Fibroblast of mammary gland (primary cell): ENCODE measurements at regions not wholly inside any gene's neighbourhood (a gene's known extent, or its start where the extent isn't known, plus 50 kb on each side); places are given as distances from the start of the nearest gene placed in this dataset.

Experiments used
- DNase-seq: peaks from one replicate; pipeline ENCODE4 v3.0.0-alpha.2; 2010; ENCODE audit warnings: low read depth
- H3K4me3 ChIP-seq: 2 replicates; pipeline ENCODE4 v1.5.1; 2011; ENCODE audit warnings: low read depth, mild to moderate bottlenecking, low read length, moderate library complexity; ENCODE audit not compliant: control insufficient read depth
- CTCF ChIP-seq: conservative IDR thresholded peaks from 2 replicates; pipeline ENCODE4 v1.5.1; 2011; ENCODE audit warnings: low read depth, low read length, inconsistent platforms; ENCODE audit not compliant: control insufficient read depth, insufficient read depth

- H3K4me3 ChIP-seq: no peak overlapping the region
- DNase-seq: no peak
- TF ChIP-seq CTCF: no peak
Measured at GRCh38 chr14:66038212-66038611, 448.0 kb upstream of the CCDC196 start.

- TF ChIP-seq CTCF: no peak
- no peak overlapping the region for H3K4me3 ChIP-seq
- DNase-seq: peak; percentile 44
Measured at GRCh38 chr14:66038618-66039017, 447.6 kb upstream of the CCDC196 start.

GRCh38 chr14:66039495-66039894 lies 446.7 kb upstream of the CCDC196 start:
- H3K4me3 ChIP-seq: no peak overlapping the region
- TF ChIP-seq CTCF: no peak
- DNase-seq: no peak

GRCh38 chr14:66041582-66041981 lies 444.6 kb upstream of the CCDC196 start:
- H3K4me3 ChIP-seq: no peak overlapping the region
- no peak for TF ChIP-seq CTCF
- no peak for DNase-seq

GRCh38 chr14:66043921-66044320 lies 442.2 kb upstream of the CCDC196 start:
- no peak for TF ChIP-seq CTCF
- H3K4me3 ChIP-seq: no peak overlapping the region
- no peak for DNase-seq

- no peak for DNase-seq
- no peak for TF ChIP-seq CTCF
- no peak overlapping the region for H3K4me3 ChIP-seq
Measured at GRCh38 chr14:66045572-66046021, 440.6 kb upstream of the CCDC196 start.

- DNase-seq: no peak
- no peak for TF ChIP-seq CTCF
- no peak overlapping the region for H3K4me3 ChIP-seq
Measured at GRCh38 chr14:66046035-66046434, 440.1 kb upstream of the CCDC196 start.
